ENCODE measurements at regions not wholly inside any gene's neighbourhood (a gene's known extent, or its start where the extent isn't known, plus 50 kb on each side); places are given as distances from the start of the nearest gene placed in this dataset.

DNA sequence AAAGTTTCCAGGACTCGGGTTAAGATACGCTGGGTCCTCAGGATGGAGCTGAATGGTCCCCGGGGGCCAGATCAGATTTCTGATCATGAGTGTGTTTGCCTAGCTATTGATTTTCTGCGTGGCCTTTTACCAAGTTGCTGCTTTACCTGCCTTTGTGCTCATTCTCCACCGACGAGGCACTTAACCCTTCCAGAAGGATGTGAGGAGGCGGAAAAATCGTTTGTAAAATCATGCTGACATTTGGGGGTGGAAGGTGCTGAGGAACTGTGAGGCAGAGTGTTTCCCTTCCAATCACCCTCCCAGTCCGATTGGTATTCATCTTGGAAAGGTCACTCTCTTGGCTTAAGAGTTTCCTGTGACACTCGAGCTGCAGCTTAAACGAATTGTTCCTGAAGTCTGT lies 337.1 kb upstream of the KAZN start:
- peaks cover 2% of the 10 kb centered on the region; the same call in 1 of the 2 replicates for H3K27me3 ChIP-seq (replicated peaks; ENCODE audit: control insufficient read depth, insufficient read depth, low read length)
- TF ChIP-seq, protein P1, sequence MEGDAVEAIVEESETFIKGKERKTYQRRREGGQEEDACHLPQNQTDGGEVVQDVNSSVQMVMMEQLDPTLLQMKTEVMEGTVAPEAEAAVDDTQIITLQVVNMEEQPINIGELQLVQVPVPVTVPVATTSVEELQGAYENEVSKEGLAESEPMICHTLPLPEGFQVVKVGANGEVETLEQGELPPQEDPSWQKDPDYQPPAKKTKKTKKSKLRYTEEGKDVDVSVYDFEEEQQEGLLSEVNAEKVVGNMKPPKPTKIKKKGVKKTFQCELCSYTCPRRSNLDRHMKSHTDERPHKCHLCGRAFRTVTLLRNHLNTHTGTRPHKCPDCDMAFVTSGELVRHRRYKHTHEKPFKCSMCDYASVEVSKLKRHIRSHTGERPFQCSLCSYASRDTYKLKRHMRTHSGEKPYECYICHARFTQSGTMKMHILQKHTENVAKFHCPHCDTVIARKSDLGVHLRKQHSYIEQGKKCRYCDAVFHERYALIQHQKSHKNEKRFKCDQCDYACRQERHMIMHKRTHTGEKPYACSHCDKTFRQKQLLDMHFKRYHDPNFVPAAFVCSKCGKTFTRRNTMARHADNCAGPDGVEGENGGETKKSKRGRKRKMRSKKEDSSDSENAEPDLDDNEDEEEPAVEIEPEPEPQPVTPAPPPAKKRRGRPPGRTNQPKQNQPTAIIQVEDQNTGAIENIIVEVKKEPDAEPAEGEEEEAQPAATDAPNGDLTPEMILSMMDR (IDR thresholded peaks at IDR 0.05; ENCODE audit: insufficient read depth, low read length, poor library complexity, severe bottlenecking), result no peak
- no peaks in the 10 kb centered on the region for H3K36me3 ChIP-seq (ENCODE audit: control insufficient read depth, insufficient read depth, low read length)
- H3K4me3 ChIP-seq (replicated peaks; ENCODE audit: low read depth, low read length), result no peak overlapping the region
- DNase-seq (ENCODE audit: extremely low read depth, insufficient read length), result no peak

DNA sequence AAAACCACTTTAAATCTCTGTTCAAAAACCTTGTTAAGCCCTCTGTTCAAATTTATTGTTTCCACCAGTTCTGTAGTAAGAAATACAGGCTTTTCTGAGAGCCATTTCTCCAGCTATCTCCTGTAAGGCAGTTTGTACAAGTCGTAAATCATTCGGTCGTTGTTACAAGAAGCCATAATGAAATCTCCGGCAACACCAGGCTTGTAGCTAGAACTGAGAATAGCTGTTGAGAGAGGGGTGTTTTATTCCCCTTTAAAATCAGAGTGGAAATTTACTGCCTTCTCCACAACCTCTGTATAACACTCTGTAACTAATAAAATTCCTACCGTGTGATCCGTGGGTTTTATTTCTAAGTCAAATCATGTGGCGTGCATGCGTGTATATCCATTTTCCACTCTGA lies 335.8 kb upstream of the KAZN start:
- TF ChIP-seq, protein P1 (IDR thresholded peaks at IDR 0.05; ENCODE audit: insufficient read depth, low read length, poor library complexity, severe bottlenecking), result no peak
- DNase-seq (ENCODE audit: extremely low read depth, insufficient read length), result no peak
- H3K4me3 ChIP-seq (replicated peaks; ENCODE audit: low read depth, low read length), result no peak overlapping the region
- no peaks in the 10 kb centered on the region for H3K36me3 ChIP-seq (ENCODE audit: control insufficient read depth, insufficient read depth, low read length)
- peaks cover 2% of the 10 kb centered on the region; the same call in 1 of the 2 replicates for H3K27me3 ChIP-seq (replicated peaks; ENCODE audit: control insufficient read depth, insufficient read depth, low read length)

DNA sequence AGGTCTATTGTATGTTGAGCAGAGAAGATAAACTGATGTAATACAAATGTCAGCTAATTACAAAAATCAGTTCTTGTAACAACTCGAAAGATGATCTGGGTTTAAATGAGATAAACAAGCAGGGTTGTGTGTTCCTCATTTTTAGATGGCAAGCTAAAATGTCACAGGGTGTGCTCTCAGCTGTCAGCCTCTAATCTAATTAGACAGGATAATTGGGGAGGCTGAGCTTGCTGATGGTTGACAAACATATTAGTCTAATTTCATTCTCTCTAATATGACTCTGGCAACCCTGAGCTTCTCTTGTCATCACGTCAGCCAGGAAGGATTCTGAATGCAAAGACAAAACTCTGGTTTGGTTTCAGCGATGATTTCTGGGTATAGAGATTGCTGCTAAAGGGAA lies 335.3 kb upstream of the KAZN start:
- Histone ChIP-seq H3K4me3 (replicated peaks; ENCODE audit: low read depth, low read length) (no peak overlapping the region), H3K36me3 (ENCODE audit: control insufficient read depth, insufficient read depth, low read length) (no peaks in the 10 kb centered on the region), H3K27me3 (replicated peaks; ENCODE audit: control insufficient read depth, insufficient read depth, low read length) (peaks cover 2% of the 10 kb centered on the region; the same call in 1 of the 2 replicates)
- TF ChIP-seq, protein P1 (IDR thresholded peaks at IDR 0.05; ENCODE audit: insufficient read depth, low read length, poor library complexity, severe bottlenecking), result no peak
- DNase-seq (ENCODE audit: extremely low read depth, insufficient read length), result no peak

DNA sequence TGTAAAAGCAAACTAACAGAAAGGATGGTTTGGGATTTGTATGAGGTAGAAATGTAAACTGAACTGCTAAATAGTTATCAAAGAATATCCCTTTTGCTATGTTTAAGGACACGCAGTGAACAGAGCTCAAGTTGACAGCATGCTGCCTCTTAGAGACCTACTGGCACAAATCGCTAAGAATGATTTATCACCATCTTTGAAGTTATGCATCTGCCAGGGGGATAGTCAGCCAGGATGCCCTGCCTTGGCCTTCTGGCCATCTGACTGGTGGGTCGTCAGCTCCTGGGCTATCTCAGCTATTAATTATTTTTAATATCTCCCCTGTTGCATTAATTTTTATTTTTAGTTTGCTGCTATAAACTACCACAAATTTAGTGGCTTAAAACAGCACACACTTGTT lies 334.8 kb upstream of the KAZN start:
- Histone ChIP-seq H3K4me3 (replicated peaks; ENCODE audit: low read depth, low read length) (no peak overlapping the region), H3K27me3 (replicated peaks; ENCODE audit: control insufficient read depth, insufficient read depth, low read length) (peaks cover 2% of the 10 kb centered on the region; the same call in 1 of the 2 replicates), H3K36me3 (ENCODE audit: control insufficient read depth, insufficient read depth, low read length) (no peaks in the 10 kb centered on the region)
- TF ChIP-seq, protein P1 (IDR thresholded peaks at IDR 0.05; ENCODE audit: insufficient read depth, low read length, poor library complexity, severe bottlenecking), result no peak
- DNase-seq (ENCODE audit: extremely low read depth, insufficient read length), result no peak

DNA sequence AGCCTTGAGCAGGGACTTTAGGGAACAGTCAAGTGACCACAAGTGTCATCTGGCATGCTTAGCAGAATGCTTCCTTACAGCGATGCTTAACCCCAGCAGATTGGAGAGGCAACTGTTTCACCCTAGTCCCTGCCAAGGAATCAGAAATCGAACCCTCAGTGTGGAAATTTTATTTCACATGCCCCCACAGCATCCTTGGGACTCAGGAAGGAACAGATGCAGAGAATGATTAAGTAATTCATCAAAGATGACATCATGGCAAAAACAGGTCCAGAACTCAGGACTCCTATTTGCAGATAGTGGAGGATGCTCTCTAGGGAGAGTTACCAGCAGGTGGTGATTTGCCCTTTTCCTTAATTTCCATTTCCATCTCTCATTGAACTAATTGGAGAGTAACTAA lies 333.0 kb upstream of the KAZN start:
- TF ChIP-seq, protein P1 (IDR thresholded peaks at IDR 0.05; ENCODE audit: insufficient read depth, low read length, poor library complexity, severe bottlenecking), result no peak
- no peak for DNase-seq (ENCODE audit: extremely low read depth, insufficient read length)
- Histone ChIP-seq H3K4me3 (replicated peaks; ENCODE audit: low read depth, low read length) (no peak overlapping the region), H3K36me3 (ENCODE audit: control insufficient read depth, insufficient read depth, low read length) (no peaks in the 10 kb centered on the region), H3K27me3 (replicated peaks; ENCODE audit: control insufficient read depth, insufficient read depth, low read length) (no peaks in the 10 kb centered on the region)

DNA sequence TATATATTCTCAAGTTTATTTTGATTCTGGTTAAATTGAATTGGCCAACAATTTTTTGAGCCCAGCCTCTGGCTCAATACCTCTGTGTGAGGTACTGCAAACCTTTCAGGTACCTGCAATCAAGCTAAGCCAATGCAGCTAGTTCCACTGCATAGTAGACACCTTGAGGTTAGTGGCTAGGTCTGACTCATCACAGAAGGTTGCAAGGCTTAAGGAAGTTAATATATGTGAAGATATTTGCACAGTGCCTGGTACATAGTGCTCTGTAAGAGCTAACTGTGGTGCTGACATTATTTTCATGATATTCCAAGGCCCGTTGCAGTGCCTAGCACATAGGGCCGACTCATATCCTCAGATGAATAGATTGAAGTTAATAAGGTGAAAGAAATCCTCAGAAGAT lies 330.5 kb upstream of the KAZN start:
- TF ChIP-seq, protein P1 (IDR thresholded peaks at IDR 0.05; ENCODE audit: insufficient read depth, low read length, poor library complexity, severe bottlenecking), result no peak
- no peak for DNase-seq (ENCODE audit: extremely low read depth, insufficient read length)
- Histone ChIP-seq H3K36me3 (ENCODE audit: control insufficient read depth, insufficient read depth, low read length) (no peaks in the 10 kb centered on the region), H3K4me3 (replicated peaks; ENCODE audit: low read depth, low read length) (no peak overlapping the region), H3K27me3 (replicated peaks; ENCODE audit: control insufficient read depth, insufficient read depth, low read length) (no peaks in the 10 kb centered on the region)
